Upper lobe of left lung (tissue), 4 donors: ENCODE measurements at regions not wholly inside any gene's neighbourhood (a gene's known extent, or its start where the extent isn't known, plus 50 kb on each side); places are given as distances from the start of the nearest gene placed in this dataset.

Source experiments
- CTCF ChIP-seq, 6 experiments: fragments of 450-650 bp in 4 of 6; fragments of 200-600 bp in 2 of 6; sonication (generic) in 2 of 6; IDR thresholded peaks; one replicate each; pipeline ENCODE4 v1.5.1; 2016 to 2019; ENCODE audit warnings: antibody characterized with exemption in 6 of 6
- POLR2A ChIP-seq, 4 donors: fragments of 450-650 bp; IDR thresholded peaks; one replicate each; pipeline ENCODE4 v1.5.1; 2016 to 2017; ENCODE audit warnings: antibody characterized with exemption in 4 of 4, mild to moderate bottlenecking in 2 of 4

DNA sequence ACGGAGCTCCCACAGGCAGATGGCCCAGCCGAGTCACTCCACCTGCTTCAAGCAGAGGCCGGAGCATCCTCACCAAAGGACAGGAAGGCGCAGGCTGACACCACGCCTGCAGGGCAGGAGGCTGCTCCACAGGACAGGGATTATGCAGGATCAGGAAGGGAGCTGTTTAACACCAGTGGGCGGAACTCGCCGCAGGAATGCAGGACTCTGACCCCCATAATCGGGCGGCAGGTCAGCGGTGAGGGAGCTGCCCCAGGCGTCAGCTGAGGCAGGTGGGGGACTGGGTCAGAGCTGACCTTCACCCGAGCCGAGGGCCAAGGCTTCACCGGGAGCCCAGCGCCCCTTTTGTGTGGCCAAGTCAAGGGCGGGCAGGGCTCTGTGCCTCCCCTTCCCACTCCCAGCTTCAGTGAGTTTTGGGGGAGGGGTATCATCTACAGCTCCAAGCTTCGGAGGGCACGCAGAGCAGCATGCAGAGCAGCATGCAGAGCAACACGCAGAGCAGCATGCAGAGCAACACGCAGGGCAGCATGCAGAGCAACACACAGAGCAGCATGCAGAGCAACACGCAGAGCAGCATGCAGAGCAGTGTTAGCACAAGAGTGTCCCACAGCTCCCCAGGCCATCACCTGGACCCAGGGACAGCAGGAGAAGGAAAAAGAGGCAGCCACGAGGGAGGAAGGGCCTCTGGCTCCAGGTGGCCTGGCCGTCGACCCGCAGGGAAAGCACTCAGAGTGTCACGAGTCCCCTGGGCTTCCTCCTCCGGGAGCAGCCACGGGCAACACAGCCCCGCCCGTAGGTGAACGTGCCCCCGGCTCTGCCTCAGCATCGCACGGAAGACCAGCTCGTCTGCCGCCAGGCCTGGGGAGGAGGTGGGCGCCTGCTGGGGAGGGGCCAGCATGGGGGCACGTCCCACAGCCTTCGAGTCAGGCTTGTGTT, 151.7 kb upstream of the PPP2R2D start:
- no peak for TF ChIP-seq POLR2A (IDR thresholded peaks at IDR 0.05)
- no peak for TF ChIP-seq CTCF (IDR thresholded peaks at IDR 0.05)
